Liver (tissue), 8 donors: ENCODE measurements at regions not wholly inside any gene's neighbourhood (a gene's known extent, or its start where the extent isn't known, plus 50 kb on each side); places are given as distances from the start of the nearest gene placed in this dataset.

Source experiments
- DNase-seq: peaks from one replicate; pipeline ENCODE4 v3.0.0-alpha.2; 2017; ENCODE audit warnings: low spot score
- H3K27ac ChIP-seq, 2 donors: one replicate each; pipeline ENCODE4 v1.7.0; 2013; ENCODE audit warnings: inconsistent platforms in 2 of 2, low read length in 2 of 2, control low read depth in 1 of 2, low read depth in 1 of 2, mild to moderate bottlenecking in 1 of 2
- H3K27me3 ChIP-seq, 4 donors: one replicate each; pipeline versions ENCODE4 v1.6.1 to v1.7.0; 2013; ENCODE audit warnings: low read length in 3 of 4, inconsistent platforms in 1 of 4, mild to moderate bottlenecking in 1 of 4, moderate library complexity in 1 of 4; ENCODE audit not compliant: control insufficient read depth in 4 of 4, insufficient read depth in 4 of 4
- H3K36me3 ChIP-seq, 4 donors: one replicate each; pipeline versions ENCODE4 v1.6.1 to v1.7.0; 2013; ENCODE audit warnings: low read length in 3 of 4, mild to moderate bottlenecking in 3 of 4, low read depth in 1 of 4, moderate library complexity in 1 of 4; ENCODE audit not compliant: control insufficient read depth in 4 of 4, insufficient read depth in 3 of 4
- H3K4me1 ChIP-seq, 4 donors: one replicate each; pipeline versions ENCODE4 v1.6.1 to v1.7.0; 2013; ENCODE audit warnings: low read length in 3 of 4, mild to moderate bottlenecking in 3 of 4, moderate library complexity in 1 of 4; ENCODE audit not compliant: control insufficient read depth in 4 of 4, insufficient read depth in 4 of 4
- H3K4me3 ChIP-seq, 3 donors: one replicate each; pipeline versions ENCODE4 v1.6.1 to v1.7.0; 2013; ENCODE audit warnings: low read length in 3 of 3, control low read depth in 1 of 3, low read depth in 1 of 3, mild to moderate bottlenecking in 1 of 3
- H3K9ac ChIP-seq, 2 donors: one replicate each; pipeline ENCODE4 v1.7.0; 2013; ENCODE audit warnings: low read length in 2 of 2, mild to moderate bottlenecking in 2 of 2, moderate library complexity in 2 of 2, control low read depth in 1 of 2, low read depth in 1 of 2
- H3K9me3 ChIP-seq, 4 donors: one replicate each; pipeline versions ENCODE4 v1.6.1 to v1.7.0; 2013; ENCODE audit warnings: low read length in 3 of 4; ENCODE audit not compliant: control insufficient read depth in 4 of 4
- ATF3 ChIP-seq: IDR thresholded peaks from 2 replicates; pipeline ENCODE4 v1.6.1; 2016; ENCODE audit warnings: antibody characterized with exemption
- CTCF ChIP-seq: fragments of 150-350 bp; IDR thresholded peaks from 2 replicates; pipeline ENCODE4 v1.5.1; 2017; ENCODE audit warnings: improper control_type of control experiment, low read depth, low read length; ENCODE audit not compliant: missing input control
- GABPA ChIP-seq, 2 donors: IDR thresholded peaks in 1 of 2; conservative IDR thresholded peaks in 1 of 2; 2 replicates each; pipeline ENCODE4 v1.6.1; 2016; ENCODE audit warnings: antibody characterized with exemption in 2 of 2, mild to moderate bottlenecking in 1 of 2, moderate library complexity in 1 of 2
- HNF4G ChIP-seq: IDR thresholded peaks from 2 replicates; pipeline ENCODE4 v1.6.1; 2016; ENCODE audit warnings: antibody characterized with exemption
- JUND ChIP-seq, 2 donors: IDR thresholded peaks; 2 replicates each; pipeline ENCODE4 v1.6.1; 2016; ENCODE audit warnings: antibody characterized with exemption in 2 of 2
- NR2F2 ChIP-seq: IDR thresholded peaks from 2 replicates; pipeline ENCODE4 v1.6.1; 2016; ENCODE audit warnings: antibody characterized with exemption
- RAD21 ChIP-seq, 2 donors: IDR thresholded peaks; 2 replicates each; pipeline ENCODE4 v1.6.1; 2016; ENCODE audit warnings: antibody characterized with exemption in 2 of 2, mild to moderate bottlenecking in 2 of 2
- REST ChIP-seq: IDR thresholded peaks from 2 replicates; pipeline ENCODE4 v1.6.1; 2016; ENCODE audit warnings: antibody characterized with exemption, mild to moderate bottlenecking
- RXRA ChIP-seq, 2 donors: IDR thresholded peaks; 2 replicates each; pipeline ENCODE4 v1.6.1; 2017 to 2018; ENCODE audit warnings: antibody characterized with exemption in 2 of 2, mild to moderate bottlenecking in 1 of 2
- SP1 ChIP-seq: IDR thresholded peaks from 2 replicates; pipeline ENCODE4 v1.6.1; 2018; ENCODE audit warnings: antibody characterized with exemption, mild to moderate bottlenecking
- TAF1 ChIP-seq: conservative IDR thresholded peaks from 2 replicates; pipeline ENCODE4 v1.6.1; 2016; ENCODE audit warnings: antibody characterized with exemption, mild to moderate bottlenecking
- YY1 ChIP-seq: IDR thresholded peaks from 2 replicates; pipeline ENCODE4 v1.6.1; 2016; ENCODE audit warnings: antibody characterized with exemption, mild to moderate bottlenecking
- WGBS: extraction: QIAGEN DNeasy Blood & Tissue Kit; methylation state at CpG from one replicate; pipeline ENCODE4 v1.1.7; 2013; 5-methylcytosine and 5-hydroxymethylcytosine counted together
- TF ChIP-seq, protein P1 (sequence below): IDR thresholded peaks from 2 replicates; pipeline ENCODE4 v1.6.1; 2016; ENCODE audit warnings: antibody characterized with exemption
- donor health status: healthy.
- donor health status: healthy.
- donor health status: healthy.
- donor health status: healthy.
- donor health status: healthy.

DNA sequence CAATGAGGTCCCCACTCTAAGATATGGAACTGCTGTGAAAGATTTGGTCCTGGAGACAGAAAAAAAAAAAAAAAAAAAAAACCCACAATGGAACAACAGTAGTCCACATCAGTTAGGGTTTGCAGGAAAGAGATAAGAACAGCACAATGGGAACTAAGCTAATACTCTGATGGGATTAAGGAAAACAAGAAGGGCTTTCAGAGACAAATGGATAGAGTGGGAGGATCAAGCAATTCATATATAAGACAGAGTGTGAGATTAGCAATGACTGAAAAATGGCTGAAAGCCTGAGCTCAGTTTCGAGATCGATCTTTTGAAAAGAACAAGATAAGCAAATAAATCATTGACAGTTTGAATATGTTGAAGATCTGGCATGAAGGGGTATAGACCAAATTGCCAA is 188.4 kb upstream of the TRPC5 start (continued):
- TF ChIP-seq, protein P1, sequence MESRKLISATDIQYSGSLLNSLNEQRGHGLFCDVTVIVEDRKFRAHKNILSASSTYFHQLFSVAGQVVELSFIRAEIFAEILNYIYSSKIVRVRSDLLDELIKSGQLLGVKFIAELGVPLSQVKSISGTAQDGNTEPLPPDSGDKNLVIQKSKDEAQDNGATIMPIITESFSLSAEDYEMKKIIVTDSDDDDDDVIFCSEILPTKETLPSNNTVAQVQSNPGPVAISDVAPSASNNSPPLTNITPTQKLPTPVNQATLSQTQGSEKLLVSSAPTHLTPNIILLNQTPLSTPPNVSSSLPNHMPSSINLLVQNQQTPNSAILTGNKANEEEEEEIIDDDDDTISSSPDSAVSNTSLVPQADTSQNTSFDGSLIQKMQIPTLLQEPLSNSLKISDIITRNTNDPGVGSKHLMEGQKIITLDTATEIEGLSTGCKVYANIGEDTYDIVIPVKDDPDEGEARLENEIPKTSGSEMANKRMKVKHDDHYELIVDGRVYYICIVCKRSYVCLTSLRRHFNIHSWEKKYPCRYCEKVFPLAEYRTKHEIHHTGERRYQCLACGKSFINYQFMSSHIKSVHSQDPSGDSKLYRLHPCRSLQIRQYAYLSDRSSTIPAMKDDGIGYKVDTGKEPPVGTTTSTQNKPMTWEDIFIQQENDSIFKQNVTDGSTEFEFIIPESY: no peak
- no peak for TF ChIP-seq JUND (IDR thresholded peaks at IDR 0.05)
- TF ChIP-seq CTCF: no peak

DNA sequence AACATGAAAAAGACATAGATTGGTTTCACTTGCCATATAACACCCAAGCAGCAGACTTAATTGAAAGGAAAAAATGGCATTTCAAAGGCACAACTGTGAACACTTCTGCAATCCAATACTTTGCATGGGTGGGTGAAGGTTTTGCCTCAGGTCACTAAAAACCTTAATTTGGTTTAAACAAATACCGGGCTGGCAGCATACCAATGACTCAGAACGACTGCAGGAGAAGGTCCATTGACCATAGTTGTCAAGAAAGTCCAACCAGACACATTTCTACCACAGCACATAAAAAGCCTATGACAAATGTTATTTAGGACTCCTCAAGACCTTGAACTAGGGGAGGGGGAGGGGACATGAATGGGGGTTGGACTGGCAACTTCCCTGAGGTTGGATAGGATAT is 183.6 kb upstream of the TRPC5 start:
- H3K9ac ChIP-seq: no peak overlapping the region
- H3K4me3 ChIP-seq: no peak overlapping the region
- H3K36me3 ChIP-seq: no peaks in the 10 kb centered on the region
- no peak overlapping the region for H3K27ac ChIP-seq
- no peaks in the 10 kb centered on the region for H3K9me3 ChIP-seq
- 49% methylated on average over 2 of the region's 2 CpGs for WGBS
- no peaks in the 10 kb centered on the region for H3K4me1 ChIP-seq
- TF ChIP-seq, protein P1: no peak
- TF ChIP-seq RAD21 (IDR thresholded peaks at IDR 0.05) (no peak), SP1 (no peak), TAF1 (no peak), NR2F2 (no peak), REST (no peak), ATF3 (no peak), HNF4G (no peak), RXRA (IDR thresholded peaks at IDR 0.05) (no peak), YY1 (no peak), GABPA (IDR thresholded peaks at IDR 0.05 in 1 of 2, conservative IDR thresholded peaks at IDR 0.05 in 1 of 2) (no peak)
- no peak for DNase-seq
- no peaks in the 10 kb centered on the region for H3K27me3 ChIP-seq
